Testis (tissue), 2 donors: ENCODE measurements at regions not wholly inside any gene's neighbourhood (a gene's known extent, or its start where the extent isn't known, plus 50 kb on each side); places are given as distances from the start of the nearest gene placed in this dataset.

ENCODE experiments used
- CTCF ChIP-seq, 3 experiments: fragments of 450-650 bp in 2 of 3; fragments of 200-600 bp in 1 of 3; sonication (generic) in 1 of 3; IDR thresholded peaks; one replicate each; pipeline ENCODE4 v1.5.1; 2016 to 2019; ENCODE audit warnings: antibody characterized with exemption in 3 of 3, mild to moderate bottlenecking in 2 of 3, moderate library complexity in 1 of 3
- POLR2A ChIP-seq: fragments of 450-650 bp; IDR thresholded peaks from one replicate; pipeline ENCODE4 v1.6.1; 2017; ENCODE audit warnings: antibody characterized with exemption, mild to moderate bottlenecking, moderate library complexity

GRCh38 chr5:54915466-54916027 lies 69.8 kb downstream of the ESM1 start:
- TF ChIP-seq POLR2A (no peak), CTCF (IDR thresholded peaks at IDR 0.05) (no peak)
